Endodermal cell (in vitro differentiated cells): ENCODE measurements at regions not wholly inside any gene's neighbourhood (a gene's known extent, or its start where the extent isn't known, plus 50 kb on each side); places are given as distances from the start of the nearest gene placed in this dataset.

ENCODE experiments used
- DNase-seq: peaks from one replicate; pipeline ENCODE4 v3.0.0-alpha.2; 2017
- H3K27ac ChIP-seq: 2 replicates; pipeline ENCODE4 v1.5.1; 2013; ENCODE audit warnings: mild to moderate bottlenecking, low read depth, low read length, moderate library complexity
- H3K27me3 ChIP-seq: 2 replicates; pipeline ENCODE4 v1.6.1; 2013; ENCODE audit warnings: mild to moderate bottlenecking, low read length, moderate library complexity; ENCODE audit not compliant: insufficient read depth, control insufficient read depth, poor library complexity, severe bottlenecking
- H3K36me3 ChIP-seq: 2 replicates; pipeline ENCODE4 v1.7.0; 2013; ENCODE audit warnings: mild to moderate bottlenecking, low read length, moderate library complexity; ENCODE audit not compliant: control insufficient read depth, insufficient read depth
- H3K4me1 ChIP-seq: one replicate; pipeline ENCODE4 v1.7.0; 2013; ENCODE audit warnings: low read length; ENCODE audit not compliant: control insufficient read depth, insufficient read depth
- H3K4me3 ChIP-seq: 2 replicates; pipeline ENCODE4 v1.5.1; 2013; ENCODE audit warnings: mild to moderate bottlenecking, low read length, moderate library complexity
- H3K9ac ChIP-seq: 2 replicates; pipeline ENCODE4 v1.6.1; 2013; ENCODE audit warnings: mild to moderate bottlenecking, low read length, moderate library complexity; ENCODE audit not compliant: poor library complexity, severe bottlenecking; ENCODE audit errors: extremely low read depth
- H3K9me3 ChIP-seq: 2 replicates; pipeline ENCODE4 v1.6.1; 2013; ENCODE audit warnings: mild to moderate bottlenecking, low read length, moderate library complexity; ENCODE audit not compliant: control insufficient read depth
- H3K27ac Mint-ChIP-seq: 2 replicates; pipeline ENCODE4 v1.8.0; 2020; ENCODE audit warnings: mixed read lengths
- H3K27me3 Mint-ChIP-seq: 2 replicates; pipeline ENCODE4 v1.8.0; 2021; ENCODE audit warnings: mild to moderate bottlenecking, mixed read lengths; ENCODE audit not compliant: insufficient read depth
- H3K36me3 Mint-ChIP-seq: 2 replicates; pipeline ENCODE4 v1.8.0; 2020; ENCODE audit warnings: low read depth, mixed read lengths
- H3K4me1 Mint-ChIP-seq: 2 replicates; pipeline ENCODE4 v1.8.0; 2020; ENCODE audit warnings: mixed read lengths
- H3K4me3 Mint-ChIP-seq: 2 replicates; pipeline ENCODE4 v1.8.0; 2020; ENCODE audit warnings: mild to moderate bottlenecking, moderate library complexity, mixed read lengths
- H3K9me3 Mint-ChIP-seq: 2 replicates; pipeline ENCODE4 v1.8.0; 2020; ENCODE audit warnings: mild to moderate bottlenecking, mixed read lengths
- CTCF ChIP-seq: fragments of 200-600 bp; sonication (generic); conservative IDR thresholded peaks from 2 replicates; pipeline ENCODE4 v1.5.0; 2021; ENCODE audit warnings: antibody characterized with exemption, mild to moderate bottlenecking
- WGBS, 2 experiments: methylation state at CpG; one replicate each; pipeline versions ENCODE4 v1.1.5 to v1.1.7; 2013; ENCODE audit warnings: missing lambda C conversion rate in 2 of 2, mixed read lengths in 1 of 2; ENCODE audit not compliant: insufficient coverage in 1 of 2, insufficient read length in 1 of 2; 5-methylcytosine and 5-hydroxymethylcytosine counted together

GRCh38 chr13:84399320-84400085 lies 517.2 kb upstream of the SLITRK1 start:
- WGBS, 2 experiments: 85 to 94% methylated on average over 4 to 7 of the region's 7 CpGs
- no peaks in the 10 kb centered on the region for H3K36me3 Mint-ChIP-seq

DNA sequence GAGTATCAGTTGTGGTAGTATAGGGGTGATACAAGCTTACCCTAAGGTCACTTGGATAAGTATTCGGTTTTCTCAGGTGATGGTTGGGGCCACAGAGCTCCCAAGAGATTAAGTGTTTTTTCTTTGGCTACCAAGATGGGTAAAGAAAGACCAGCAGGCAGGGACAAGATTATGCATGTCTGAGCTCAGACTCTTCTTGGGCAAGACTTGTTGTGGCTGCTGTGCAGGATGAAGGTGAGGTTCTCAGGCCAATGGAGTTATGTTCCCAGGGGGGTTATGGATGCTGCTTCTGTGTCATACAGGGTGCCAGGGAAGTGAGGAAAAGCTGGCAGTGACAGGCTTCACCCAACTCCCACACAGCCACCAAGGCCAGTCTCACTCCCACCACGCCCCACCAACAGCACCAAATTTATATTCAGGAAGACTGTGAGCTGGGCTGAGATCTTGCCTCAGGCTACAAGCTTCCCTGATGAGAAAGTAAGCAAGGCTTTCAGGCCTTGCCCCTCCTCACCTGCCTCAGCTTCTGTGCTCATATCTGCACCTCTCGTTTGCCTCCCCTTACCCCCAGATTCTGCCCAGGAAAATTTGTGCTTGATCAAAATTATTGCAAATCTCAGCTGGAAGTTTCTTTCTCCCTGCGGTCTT lies 511.8 kb upstream of the SLITRK1 start:
- 91 to 100% methylated on average over 2 to 4 of the region's 4 CpGs for WGBS, 2 experiments

More at GRCh38 chr13:84399320-84400085, 517.2 kb upstream of the SLITRK1 start:
- H3K4me3 ChIP-seq: no peak overlapping the region
- no peak overlapping the region for H3K27ac Mint-ChIP-seq
- H3K4me3 Mint-ChIP-seq: no peak overlapping the region
- H3K27me3 Mint-ChIP-seq: peaks cover 3% of the 10 kb centered on the region
- no peaks in the 10 kb centered on the region for H3K27me3 ChIP-seq
- H3K4me1 Mint-ChIP-seq: no peaks in the 10 kb centered on the region
- H3K4me1 ChIP-seq: no peaks in the 10 kb centered on the region
- peaks cover 22% of the 10 kb centered on the region for H3K9me3 Mint-ChIP-seq
- no peak overlapping the region for H3K9ac ChIP-seq
- no peak for TF ChIP-seq CTCF
- no peak for DNase-seq
- no peak overlapping the region for H3K27ac ChIP-seq
- no peaks in the 10 kb centered on the region for H3K36me3 ChIP-seq
- peaks cover 29% of the 10 kb centered on the region for H3K9me3 ChIP-seq

DNA sequence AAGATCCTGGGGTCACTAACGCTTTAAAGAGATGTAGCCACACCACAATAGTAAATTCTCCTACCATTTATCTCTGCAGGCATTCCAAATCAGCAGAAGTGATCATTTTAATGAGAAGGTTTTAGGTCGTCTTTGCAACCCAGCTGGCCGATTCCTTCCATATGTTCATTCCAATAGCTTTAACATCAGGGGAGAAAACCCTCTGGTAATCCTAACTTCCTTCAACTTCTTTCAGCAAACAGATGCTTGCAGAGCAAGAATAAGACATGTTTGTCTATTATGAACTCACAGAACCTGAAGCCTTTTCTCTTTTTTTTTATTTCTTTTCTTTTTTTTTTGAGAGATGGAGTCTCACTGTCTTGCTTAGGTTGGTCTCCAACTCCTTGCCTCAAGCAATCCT lies 498.6 kb upstream of the SLITRK1 start:
- Histone ChIP-seq H3K27ac (no peak overlapping the region), H3K27me3 (no peaks in the 10 kb centered on the region), H3K9ac (no peak overlapping the region), H3K4me1 (no peaks in the 10 kb centered on the region), H3K9me3 (no peaks in the 10 kb centered on the region), H3K36me3 (no peaks in the 10 kb centered on the region), H3K4me3 (no peak overlapping the region)
- 84% methylated on average over 3 of the region's 3 CpGs; no CpG with 5 or more reads in 1 of the 2 experiments for WGBS, 2 experiments
- no peak for DNase-seq
- TF ChIP-seq CTCF: no peak
- Mint-ChIP-seq H3K4me3 (no peak overlapping the region), H3K36me3 (no peaks in the 10 kb centered on the region), H3K9me3 (no peaks in the 10 kb centered on the region), H3K4me1 (no peaks in the 10 kb centered on the region), H3K27ac (no peak overlapping the region), H3K27me3 (no peaks in the 10 kb centered on the region)

More for the DNA sequence above, 511.8 kb upstream of the SLITRK1 start:
- Histone ChIP-seq H3K9ac (no peak overlapping the region), H3K9me3 (peaks cover 32% of the 10 kb centered on the region), H3K4me1 (no peaks in the 10 kb centered on the region), H3K27me3 (no peaks in the 10 kb centered on the region), H3K27ac (no peak overlapping the region), H3K36me3 (no peaks in the 10 kb centered on the region), H3K4me3 (peak overlapping the region; percentile 27)
- Mint-ChIP-seq H3K27me3 (peaks cover 11% of the 10 kb centered on the region), H3K4me1 (peaks cover 11% of the 10 kb centered on the region), H3K9me3 (peaks cover 23% of the 10 kb centered on the region), H3K27ac (no peak overlapping the region), H3K4me3 (no peak overlapping the region), H3K36me3 (no peaks in the 10 kb centered on the region)
- TF ChIP-seq CTCF: no peak
- DNase-seq: no peak
